PC-9 (cell line): ENCODE measurements at regions not wholly inside any gene's neighbourhood (a gene's known extent, or its start where the extent isn't known, plus 50 kb on each side); places are given as distances from the start of the nearest gene placed in this dataset.
A peak's percentile ranks its signal among the peaks of the same experiment; 100 is the strongest.

Source experiments
- BruUV-seq: library from RNA; stranded (reverse); fragments of 400-500 nt; replicated peaks from 2 replicates; lab custom pipeline; 2021; lab: Mats Ljungman, UMichigan
- CTCF ChIA-PET: fragments of 300-600 bp; sonication (Branson Sonifier 250); formaldehyde crosslinking; loops from one replicate; lab custom pipeline; 2022; ENCODE audit warnings: antibody characterized with exemption; lab: Charles Lee
- POLR2A ChIA-PET: fragments of 300-600 bp; sonication (Branson Sonifier 250); formaldehyde crosslinking; loops from one replicate; lab custom pipeline; 2022; ENCODE audit warnings: antibody characterized with exemption; ENCODE audit not compliant: unreplicated experiment; lab: Charles Lee
- DNase-seq, 2 experiments: peaks; one replicate each; pipeline versions ENCODE4 v3.0.0 to v3.0.0-alpha.2; 2015 to 2022; ENCODE audit warnings: mixed read lengths in 1 of 2
- H2AFZ ChIP-seq: fragments of 200-600 bp; sonication (generic); 2 replicates; pipeline ENCODE4 v1.8.1; 2017; ENCODE audit warnings: antibody characterized with exemption
- H3F3A ChIP-seq: fragments of 200-600 bp; sonication (generic); 2 replicates; pipeline ENCODE4 v1.8.1; 2017; ENCODE audit warnings: antibody characterized with exemption, mild to moderate bottlenecking, low read depth; ENCODE audit not compliant: insufficient read depth
- H3K27ac ChIP-seq: fragments of 200-600 bp; sonication (generic); 2 replicates; pipeline ENCODE4 v1.6.1; 2016; ENCODE audit warnings: mixed run types
- H3K27me3 ChIP-seq: fragments of 200-600 bp; sonication (generic); 2 replicates; pipeline ENCODE4 v1.6.1; 2016; ENCODE audit warnings: low read depth, mixed run types; ENCODE audit not compliant: insufficient read depth
- H3K36me3 ChIP-seq: fragments of 200-600 bp; sonication (generic); 2 replicates; pipeline ENCODE4 v1.6.1; 2016; ENCODE audit warnings: low read depth, mixed run types
- H3K4me1 ChIP-seq: fragments of 200-600 bp; sonication (generic); replicated peaks from 2 replicates; pipeline ENCODE4 v1.6.1; 2016; ENCODE audit warnings: mixed run types; ENCODE audit not compliant: insufficient read depth
- H3K4me2 ChIP-seq: fragments of 200-600 bp; sonication (generic); 2 replicates; pipeline ENCODE4 v1.6.1; 2017; ENCODE audit warnings: mixed run types
- H3K4me3 ChIP-seq: fragments of 200-600 bp; sonication (generic); 2 replicates; pipeline ENCODE4 v1.6.1; 2016; ENCODE audit warnings: mixed run types
- H3K79me2 ChIP-seq: fragments of 200-600 bp; sonication (generic); 2 replicates; pipeline ENCODE4 v1.6.1; 2017; ENCODE audit warnings: low read depth, mixed run types
- H3K9me2 ChIP-seq: fragments of 200-600 bp; sonication (generic); 2 replicates; pipeline ENCODE4 v1.8.1; 2017; ENCODE audit warnings: mild to moderate bottlenecking; ENCODE audit not compliant: insufficient read depth
- H3K9me3 ChIP-seq: fragments of 200-600 bp; sonication (generic); 2 replicates; pipeline ENCODE4 v1.8.1; 2016; ENCODE audit warnings: low read depth; ENCODE audit not compliant: insufficient read depth
- H4K20me1 ChIP-seq: fragments of 200-600 bp; sonication (generic); 2 replicates; pipeline ENCODE4 v1.8.1; 2017; ENCODE audit not compliant: insufficient read depth
- CTCF ChIP-seq: fragments of 200-600 bp; sonication (generic); conservative IDR thresholded peaks from 2 replicates; pipeline ENCODE4 v1.6.1; 2017; ENCODE audit warnings: mixed run types, antibody characterized with exemption, mild to moderate bottlenecking, moderate library complexity
- EZH2 ChIP-seq: fragments of 200-600 bp; sonication (generic); IDR thresholded peaks from 2 replicates; pipeline ENCODE4 v1.8.0; 2017; ENCODE audit warnings: antibody characterized with exemption, low read depth
- intact Hi-C: fragments of 100-400 bp; cut with micrococcal nuclease; formaldehyde crosslinking; loops from one replicate; pipeline ENCODE4 v1.10.0; 2022; ENCODE audit not compliant: unreplicated experiment

GRCh38 chr5:4893063-4893744 lies 246.9 kb upstream of the ADAMTS16 start:
- peaks cover 56% of the 10 kb centered on the region for H3K27me3 ChIP-seq
- no peaks in the 10 kb centered on the region for H3K36me3 ChIP-seq
- H2AFZ ChIP-seq, result no peak overlapping the region
- ChIA-PET CTCF (no interaction called here), POLR2A (no interaction called here)
- BruUV-seq, result no TSS peak
- H3K4me3 ChIP-seq, result no peak overlapping the region
- H3F3A ChIP-seq, result no peaks in the 10 kb centered on the region
- H3K9me3 ChIP-seq, result no peaks in the 10 kb centered on the region
- no peaks in the 10 kb centered on the region; the same call in 1 of the 2 replicates for H4K20me1 ChIP-seq
- DNase-seq, result no peak
- no peak overlapping the region for H3K4me2 ChIP-seq
- TF ChIP-seq CTCF, result no peak
- TF ChIP-seq EZH2, result no peak
- H3K9me2 ChIP-seq, result no peaks in the 10 kb centered on the region
- intact Hi-C loops, result no loop called here
- H3K4me1 ChIP-seq, result no peaks in the 10 kb centered on the region
- no peak overlapping the region for H3K27ac ChIP-seq
- no peaks in the 10 kb centered on the region for H3K79me2 ChIP-seq

- Histone ChIP-seq H2AFZ (no peak overlapping the region), H3K79me2 (no peaks in the 10 kb centered on the region), H3K27me3 (peaks cover 60% of the 10 kb centered on the region), H3K9me3 (no peaks in the 10 kb centered on the region), H3K9me2 (no peaks in the 10 kb centered on the region), H3F3A (no peaks in the 10 kb centered on the region), H3K4me3 (no peak overlapping the region), H3K27ac (no peak overlapping the region), H3K36me3 (no peaks in the 10 kb centered on the region), H3K4me2 (no peak overlapping the region), H3K4me1 (no peaks in the 10 kb centered on the region), H4K20me1 (no peaks in the 10 kb centered on the region; the same call in 1 of the 2 replicates)
- no TSS peak for BruUV-seq
- peak in 1 of 2 experiments; percentile 30 for DNase-seq
- ChIA-PET POLR2A (interaction anchor here (0.6 kb wide), 1 partner anchor 177 kb away, joined by 7 read pairs; no protein-coding TSS in a partner anchor), CTCF (interaction anchor here (0.6 to 0.7 kb wide), 2 partner anchors 87 to 527 kb away, joined by 4 to 8 read pairs; no protein-coding TSS in a partner anchor)
- intact Hi-C loops, result no loop called here
- TF ChIP-seq EZH2 (no peak), CTCF (no peak)
Measured at GRCh38 chr5:4896328-4896727, 243.8 kb upstream of the ADAMTS16 start.

- no peak for TF ChIP-seq CTCF
- TF ChIP-seq EZH2, result no peak
- DNase-seq, result no peak
- no peak overlapping the region for H2AFZ ChIP-seq
- no peaks in the 10 kb centered on the region for H3K9me3 ChIP-seq
- H3K4me3 ChIP-seq, result no peak overlapping the region
- H4K20me1 ChIP-seq, result no peaks in the 10 kb centered on the region; the same call in 1 of the 2 replicates
- H3K27ac ChIP-seq, result no peak overlapping the region
- no peak overlapping the region for H3K4me2 ChIP-seq
- ChIA-PET POLR2A (no interaction called here), CTCF (no interaction called here)
- H3K27me3 ChIP-seq, result peaks cover 87% of the 10 kb centered on the region
- no TSS peak for BruUV-seq
- no peaks in the 10 kb centered on the region for H3F3A ChIP-seq
- H3K79me2 ChIP-seq, result no peaks in the 10 kb centered on the region
- no peaks in the 10 kb centered on the region for H3K4me1 ChIP-seq
- H3K36me3 ChIP-seq, result no peaks in the 10 kb centered on the region
- intact Hi-C loops, result no loop called here
- H3K9me2 ChIP-seq, result no peaks in the 10 kb centered on the region
Measured at GRCh38 chr5:4901305-4901811, 238.8 kb upstream of the ADAMTS16 start.
